ENCODE measurements at regions not wholly inside any gene's neighbourhood (a gene's known extent, or its start where the extent isn't known, plus 50 kb on each side); places are given as distances from the start of the nearest gene placed in this dataset.

DNA sequence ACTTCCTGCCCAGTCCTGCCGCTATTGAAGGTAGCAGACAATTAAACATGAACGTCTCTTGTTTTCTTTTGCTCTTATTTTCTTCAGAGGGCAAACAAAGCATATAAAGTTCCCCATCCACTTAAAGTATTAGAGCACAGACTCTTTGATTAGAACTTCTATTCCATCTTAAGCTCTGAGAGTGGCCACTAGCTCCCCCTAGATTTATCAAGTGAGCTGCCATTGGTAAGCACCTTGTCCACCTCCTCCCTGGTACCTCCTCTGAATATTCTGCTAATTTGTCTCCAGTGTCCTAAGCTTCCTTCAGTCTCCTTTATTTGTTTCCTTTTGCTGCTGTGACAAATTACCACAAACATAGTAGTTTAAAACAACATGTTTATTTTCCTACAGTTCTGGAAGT lies 264.3 kb upstream of the KCNN2 start:
- Histone ChIP-seq H2BK12ac (ENCODE audit: insufficient read length, low read depth, low read length) (no peak overlapping the region), H3K27ac (ENCODE audit: insufficient read length, low read depth, low read length) (no peak overlapping the region), H3K9me3 (ENCODE audit: control insufficient read depth, low read depth, low read length) (peaks cover 2% of the 10 kb centered on the region), H3K79me1 (ENCODE audit: insufficient read depth, low read depth, low read length, poor library complexity, severe bottlenecking) (no peaks in the 10 kb centered on the region), H2AFZ (ENCODE audit: low read length) (no peak overlapping the region), H2AK5ac (ENCODE audit: insufficient read length, low read length) (no peak overlapping the region), H2BK15ac (ENCODE audit: low read depth, low read length) (no peak overlapping the region), H4K8ac (replicated peaks; ENCODE audit: insufficient read length, low read depth, low read length) (no peak overlapping the region), H3T11ph (ENCODE audit: low read length) (no peak overlapping the region), H4K20me1 (ENCODE audit: control insufficient read depth, insufficient read depth, insufficient read length) (no peaks in the 10 kb centered on the region), H3K14ac (ENCODE audit: insufficient read depth, low read length) (no peak overlapping the region), H3K4me2 (ENCODE audit: insufficient read depth, insufficient read length, low read length) (no peak overlapping the region), H3K18ac (ENCODE audit: insufficient read length, low read depth, low read length) (no peak overlapping the region), H2BK5ac (ENCODE audit: insufficient read length, low read length) (no peak overlapping the region), H2BK120ac (ENCODE audit: low read depth, low read length, poor library complexity, severe bottlenecking) (no peak overlapping the region), H3K4me1 (ENCODE audit: insufficient read depth, low read length) (no peaks in the 10 kb centered on the region), H3K56ac (ENCODE audit: insufficient read length, low read depth, low read length) (no peak overlapping the region), H3K4ac (ENCODE audit: low read depth, low read length) (no peak overlapping the region), H3K79me2 (ENCODE audit: insufficient read depth, low read length) (no peaks in the 10 kb centered on the region), H3K27me3 (ENCODE audit: insufficient read depth, low read length) (no peaks in the 10 kb centered on the region), H3K9ac (ENCODE audit: extremely low read depth, insufficient read length, low read length) (no peak overlapping the region), H4K5ac (ENCODE audit: insufficient read length, low read depth, low read length) (no peak overlapping the region), H4K91ac (ENCODE audit: insufficient read length, low read depth, low read length) (no peak overlapping the region), H3K23ac (ENCODE audit: insufficient read length, low read depth, low read length) (no peak overlapping the region), H3K23me2 (ENCODE audit: insufficient read length, low read depth, low read length, poor library complexity, severe bottlenecking) (no peaks in the 10 kb centered on the region), H2BK20ac (ENCODE audit: low read depth, low read length, poor library complexity, severe bottlenecking) (no peak overlapping the region)
- Mint-ChIP-seq H3K27ac (no peak overlapping the region; a peak in 1 of 7 replicates), H3K4me1 (no peaks in the 10 kb centered on the region), H3K36me3 (ENCODE audit: insufficient read depth in 1 of 3, low read depth in 3 of 3) (peaks cover 6 to 15% (median 7%) of the 10 kb centered on the region in 3 experiments), H3K4me3 (no peak overlapping the region), H3K27me3 (ENCODE audit: low read depth) (no peaks in the 10 kb centered on the region; the same call in none of the 2 replicates), H3K9me3 (peaks cover 12 to 15% of the 10 kb centered on the region in 2 experiments)
- WGBS (ENCODE audit: extremely low coverage, insufficient read length, low lambda C conversion rate), result no CpG with 5 or more reads among the region's 2 CpGs
- TF ChIP-seq CTCF (conservative IDR thresholded peaks at IDR 0.05), result peak; percentile 53
- DNase-seq, result no peak
